HCT116 (cell line): ENCODE measurements at regions not wholly inside any gene's neighbourhood (a gene's known extent, or its start where the extent isn't known, plus 50 kb on each side); places are given as distances from the start of the nearest gene placed in this dataset.

Source experiments
- ATAC-seq: fragments of 200-7000 bp; cut with Tn5 transposase; 2 replicates; pipeline ENCODE4 v1.9.1; 2020; ENCODE audit warnings: mild to moderate bottlenecking, moderate library complexity
- BruUV-seq: library from RNA; stranded (reverse); fragments of 400-500 nt; replicated peaks from 2 replicates; lab custom pipeline; 2021; lab: Mats Ljungman, UMichigan
- CTCF ChIA-PET: fragments of 300-600 bp; sonication (Branson Sonifier 250); formaldehyde crosslinking; loops from one replicate; lab custom pipeline; 2021; ENCODE audit warnings: antibody characterized with exemption; lab: Charles Lee
- POLR2A ChIA-PET: fragments of 300-600, 350-600 bp; sonication (Branson Sonifier 250); formaldehyde crosslinking; loops from one replicate; lab custom pipeline; 2021; ENCODE audit warnings: antibody characterized with exemption; lab: Charles Lee
- RAD21 ChIA-PET, 2 experiments: fragments of 300-600 bp; sonication (Branson Sonifier 250); formaldehyde crosslinking; loops; one replicate each; lab custom pipeline; 2023; ENCODE audit warnings: low total read pairs in 2 of 2; ENCODE audit not compliant: uncharacterized antibody in 2 of 2, unreplicated experiment in 2 of 2, low non-redundant PET in 1 of 2; lab: Charles Lee
- DNase-seq: peaks from one replicate; pipeline ENCODE4 v3.0.0-alpha.2; 2010; ENCODE audit warnings: low read depth, low spot score
- H2AFZ ChIP-seq: fragments of 200-600 bp; shearing (Covaris generic), sonication (generic); 2 replicates; pipeline ENCODE4 v1.6.1; 2017; ENCODE audit warnings: low read depth, mixed run types, mixed read lengths, antibody characterized with exemption, low read length; ENCODE audit not compliant: poor library complexity, severe bottlenecking
- H3K27ac ChIP-seq: 2 replicates; pipeline ENCODE4 v1.5.1; 2012; ENCODE audit warnings: low read depth, low read length
- H3K27me3 ChIP-seq: fragments of 200-600 bp; sonication (generic); 2 replicates; pipeline ENCODE4 v1.6.1; 2016; ENCODE audit warnings: mixed run types, low read length, mixed read lengths; ENCODE audit not compliant: insufficient read depth
- H3K36me3 ChIP-seq, 2 experiments: fragments of 200-500 bp in 1 of 2; fragments of 200-600 bp in 1 of 2; sonication (Bioruptor generic) in 1 of 2; sonication (generic) in 1 of 2; 2 replicates each; pipeline versions ENCODE4 v1.5.1 to v1.6.1; 2014 to 2016; ENCODE audit warnings: low read length in 2 of 2, inconsistent platforms in 1 of 2, mixed read lengths in 1 of 2, mixed run types in 1 of 2; ENCODE audit not compliant: insufficient read depth in 2 of 2, control insufficient read depth in 1 of 2
- H3K4me1 ChIP-seq, 2 experiments: fragments of 200-600 bp in 1 of 2; sonication (generic) in 1 of 2; 2 replicates each; pipeline versions ENCODE4 v1.5.1 to v1.6.1; 2012 to 2017; ENCODE audit warnings: low read length in 2 of 2, inconsistent platforms in 1 of 2, mild to moderate bottlenecking in 1 of 2, mixed read lengths in 1 of 2, mixed run types in 1 of 2, moderate library complexity in 1 of 2; ENCODE audit not compliant: insufficient read depth in 2 of 2, control insufficient read depth in 1 of 2
- H3K4me2 ChIP-seq: fragments of 200-600 bp; sonication (generic); 2 replicates; pipeline ENCODE4 v1.6.1; 2017; ENCODE audit warnings: mixed run types, low read length, mixed read lengths
- H3K4me3 ChIP-seq, 2 experiments: fragments of 200-600 bp in 1 of 2; sonication (generic) in 1 of 2; replicated peaks in 1 of 2; 2 replicates each; pipeline ENCODE4 v1.5.1; 2011 to 2016; ENCODE audit warnings: low read length in 2 of 2, control low read depth in 1 of 2, low read depth in 1 of 2, mild to moderate bottlenecking in 1 of 2, mixed read lengths in 1 of 2, mixed run types in 1 of 2
- H3K79me2 ChIP-seq: fragments of 200-600 bp; sonication (generic); 2 replicates; pipeline ENCODE4 v1.6.1; 2017; ENCODE audit warnings: mild to moderate bottlenecking, mixed run types, low read length, moderate library complexity, mixed read lengths; ENCODE audit not compliant: insufficient read depth
- H3K9ac ChIP-seq: fragments of 200-600 bp; sonication (generic); 2 replicates; pipeline ENCODE4 v1.6.1; 2016; ENCODE audit warnings: low read length, mixed read lengths
- H3K9me2 ChIP-seq: fragments of 200-600 bp; sonication (generic), shearing (Covaris generic); 2 replicates; pipeline ENCODE4 v1.6.1; 2017; ENCODE audit warnings: mixed run types, mild to moderate bottlenecking, moderate library complexity; ENCODE audit not compliant: insufficient read depth
- H3K9me3 ChIP-seq, 2 experiments: fragments of 200-500 bp in 1 of 2; fragments of 200-600 bp in 1 of 2; sonication (Bioruptor generic) in 1 of 2; sonication (generic) in 1 of 2; 2 replicates each; pipeline ENCODE4 v1.6.1; 2014 to 2017; ENCODE audit warnings: low read length in 2 of 2, mixed read lengths in 2 of 2, inconsistent platforms in 1 of 2, low read depth in 1 of 2, mild to moderate bottlenecking in 1 of 2, mixed run types in 1 of 2, moderate library complexity in 1 of 2; ENCODE audit not compliant: control insufficient read depth in 1 of 2, insufficient read depth in 1 of 2
- H4K20me1 ChIP-seq: fragments of 200-600 bp; sonication (generic), shearing (Covaris generic); 2 replicates; pipeline ENCODE4 v1.6.1; 2017; ENCODE audit warnings: mixed run types, mild to moderate bottlenecking, moderate library complexity; ENCODE audit not compliant: insufficient read depth
- ATF3 ChIP-seq: IDR thresholded peaks from 2 replicates; pipeline ENCODE4 v1.6.1; 2012
- CBX3 ChIP-seq: IDR thresholded peaks from 2 replicates; pipeline ENCODE4 v1.6.1; 2012; ENCODE audit warnings: low read depth
- CEBPB ChIP-seq: IDR thresholded peaks from 2 replicates; pipeline ENCODE4 v1.6.1; 2012; ENCODE audit warnings: low read depth
- CTCF ChIP-seq, 3 experiments: fragments of 200-600 bp in 1 of 3; sonication (generic) in 1 of 3; IDR thresholded peaks in 2 of 3; conservative IDR thresholded peaks in 1 of 3; 2 replicates each; pipeline ENCODE4 v1.5.1; 2012 to 2017; ENCODE audit warnings: low read depth in 2 of 3, low read length in 2 of 3, antibody characterized with exemption in 1 of 3, borderline replicate concordance in 1 of 3, control low read depth in 1 of 3, mild to moderate bottlenecking in 1 of 3, mixed read lengths in 1 of 3, mixed run types in 1 of 3, moderate library complexity in 1 of 3; ENCODE audit not compliant: insufficient read depth in 1 of 3
- EZH2 ChIP-seq: fragments of 200-600 bp; sonication (generic); IDR thresholded peaks from 2 replicates; pipeline ENCODE4 v1.6.1; 2017; ENCODE audit warnings: antibody characterized with exemption, mixed run types
- EZH2phosphoT487 ChIP-seq: fragments of 200-600 bp; IDR thresholded peaks from 2 replicates; pipeline ENCODE4 v1.6.1; 2018; ENCODE audit warnings: antibody characterized with exemption, borderline replicate concordance
- POLR2AphosphoS5 ChIP-seq: IDR thresholded peaks from 2 replicates; pipeline ENCODE4 v1.6.1; 2011; ENCODE audit warnings: mild to moderate bottlenecking, low read depth, low read length, moderate library complexity
- RAD21 ChIP-seq: IDR thresholded peaks from 2 replicates; pipeline ENCODE4 v1.6.1; 2012; ENCODE audit warnings: low read depth, mild to moderate bottlenecking
- REST ChIP-seq: IDR thresholded peaks from 2 replicates; pipeline ENCODE4 v1.6.1; 2012; ENCODE audit warnings: low read depth
- SP1 ChIP-seq: IDR thresholded peaks from 2 replicates; pipeline ENCODE4 v1.6.1; 2012; ENCODE audit warnings: low read depth
- ZFX ChIP-seq: fragments of 450-650 bp; IDR thresholded peaks from 2 replicates; pipeline ENCODE4 v1.6.1; 2017
- intact Hi-C: fragments of 100-400 bp; cut with micrococcal nuclease; formaldehyde crosslinking; loops from 2 replicates; pipeline ENCODE4 v1.10.0; 2022

- no peaks in the 10 kb centered on the region for H4K20me1 ChIP-seq
- peaks cover 0 to 21% of the 10 kb centered on the region in 2 experiments; a peak in 2 of 4 replicates for H3K9me3 ChIP-seq
- H3K27me3 ChIP-seq: no peaks in the 10 kb centered on the region
- no peak overlapping the region for H3K9ac ChIP-seq
- H3K4me1 ChIP-seq: no peaks in the 10 kb centered on the region
- DNase-seq (no peak), ATAC-seq (no peak)
- ChIA-PET RAD21 (no interaction called here), POLR2A (no interaction called here), CTCF (no interaction called here)
- intact Hi-C loops: no loop called here
- no peaks in the 10 kb centered on the region for H3K79me2 ChIP-seq
- H3K36me3 ChIP-seq: no peaks in the 10 kb centered on the region
- no peak overlapping the region for H3K4me3 ChIP-seq
- no TSS peak for BruUV-seq
- no peaks in the 10 kb centered on the region for H3K9me2 ChIP-seq
- H2AFZ ChIP-seq: no peak overlapping the region
- H3K4me2 ChIP-seq: no peak overlapping the region
- TF ChIP-seq CTCF (IDR thresholded peaks at IDR 0.05 in 2 of 3, conservative IDR thresholded peaks at IDR 0.05 in 1 of 3; ENCODE audit: borderline replicate concordance in 1 of 3, insufficient read depth in 1 of 3, low read depth in 2 of 3, low read length in 2 of 3) (no peak), REST (no peak), EZH2phosphoT487 (no peak), ATF3 (no peak), SP1 (no peak), RAD21 (no peak), ZFX (no peak), EZH2 (no peak), CEBPB (no peak), POLR2AphosphoS5 (no peak), CBX3 (no peak)
- no peak overlapping the region for H3K27ac ChIP-seq
Observed at GRCh38 chr11:21892736-21893564, 299.9 kb upstream of the ANO5 start.
